Chondrocyte (in vitro differentiated cells): ENCODE measurements at regions not wholly inside any gene's neighbourhood (a gene's known extent, or its start where the extent isn't known, plus 50 kb on each side); places are given as distances from the start of the nearest gene placed in this dataset.

Experiments used
- DNase-seq: peaks from one replicate; pipeline ENCODE4 v3.0.0; 2021; ENCODE audit warnings: mixed read lengths, low spot score
- H3K27ac Mint-ChIP-seq: one replicate; pipeline ENCODE4 v1.8.0; 2021; ENCODE audit warnings: mild to moderate bottlenecking, moderate library complexity, mixed read lengths; ENCODE audit not compliant: unreplicated experiment
- H3K27me3 Mint-ChIP-seq: 2 replicates; pipeline ENCODE4 v1.8.0; 2021; ENCODE audit warnings: low read depth, mixed read lengths
- H3K36me3 Mint-ChIP-seq: 2 replicates; pipeline ENCODE4 v1.8.0; 2021; ENCODE audit warnings: low read depth, mixed read lengths
- H3K4me1 Mint-ChIP-seq: 2 replicates; pipeline ENCODE4 v1.8.0; 2021; ENCODE audit warnings: low read depth, mild to moderate bottlenecking, mixed read lengths
- H3K4me3 Mint-ChIP-seq: one replicate; pipeline ENCODE4 v1.8.0; 2021; ENCODE audit warnings: mild to moderate bottlenecking, moderate library complexity, mixed read lengths; ENCODE audit not compliant: unreplicated experiment
- H3K9me3 Mint-ChIP-seq: 2 replicates; pipeline ENCODE4 v1.8.0; 2021; ENCODE audit warnings: low read depth, mixed read lengths
- CTCF ChIP-seq: fragments of 200-600 bp; sonication (generic); IDR thresholded peaks from 2 replicates; pipeline ENCODE4 v1.5.0; 2021; ENCODE audit warnings: antibody characterized with exemption, mild to moderate bottlenecking, moderate library complexity

DNA sequence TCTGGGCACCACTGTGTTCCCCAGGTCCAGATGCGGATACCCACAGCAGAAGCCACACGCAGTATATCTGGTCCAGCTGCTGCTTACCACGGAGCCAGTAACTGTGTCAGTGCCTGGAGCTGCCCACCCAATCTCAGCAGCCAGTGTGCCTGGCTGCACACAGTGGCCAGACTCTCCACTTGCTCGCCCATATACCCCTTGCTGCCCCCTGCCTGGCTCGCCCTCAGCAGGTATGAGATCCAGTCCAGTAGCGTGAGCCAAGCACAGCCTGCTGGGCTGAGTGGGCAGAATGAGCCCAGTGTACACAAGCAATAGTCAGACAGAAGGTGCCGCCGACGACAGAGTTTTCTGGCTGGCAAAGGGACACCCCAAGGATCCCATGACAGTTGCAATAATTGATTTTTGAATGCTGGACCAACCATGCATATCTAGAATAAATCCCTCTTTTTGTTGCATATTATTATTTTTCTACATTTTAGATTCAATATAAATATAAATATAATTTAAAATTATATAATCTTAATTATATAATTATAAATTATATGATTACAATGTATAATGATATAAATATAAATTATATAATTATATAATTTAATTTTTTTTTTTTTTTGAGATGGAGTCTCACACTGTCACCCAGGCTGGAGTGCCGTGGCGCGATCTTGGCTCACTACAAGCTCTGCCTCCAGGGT lies 918.8 kb upstream of the MIR17HG start:
- Mint-ChIP-seq H3K4me1 (peaks cover 15% of the 10 kb centered on the region), H3K27me3 (no peaks in the 10 kb centered on the region), H3K4me3 (no peak overlapping the region), H3K36me3 (no peaks in the 10 kb centered on the region), H3K27ac (no peak overlapping the region), H3K9me3 (no peaks in the 10 kb centered on the region)
- no peak for DNase-seq
- no peak for TF ChIP-seq CTCF

GRCh38 chr13:90430127-90430526 lies 917.4 kb upstream of the MIR17HG start:
- Mint-ChIP-seq H3K4me3 (no peak overlapping the region), H3K27me3 (no peaks in the 10 kb centered on the region), H3K36me3 (no peaks in the 10 kb centered on the region), H3K27ac (no peak overlapping the region), H3K9me3 (no peaks in the 10 kb centered on the region), H3K4me1 (peaks cover 12% of the 10 kb centered on the region)
- no peak for TF ChIP-seq CTCF
- no peak for DNase-seq

DNA sequence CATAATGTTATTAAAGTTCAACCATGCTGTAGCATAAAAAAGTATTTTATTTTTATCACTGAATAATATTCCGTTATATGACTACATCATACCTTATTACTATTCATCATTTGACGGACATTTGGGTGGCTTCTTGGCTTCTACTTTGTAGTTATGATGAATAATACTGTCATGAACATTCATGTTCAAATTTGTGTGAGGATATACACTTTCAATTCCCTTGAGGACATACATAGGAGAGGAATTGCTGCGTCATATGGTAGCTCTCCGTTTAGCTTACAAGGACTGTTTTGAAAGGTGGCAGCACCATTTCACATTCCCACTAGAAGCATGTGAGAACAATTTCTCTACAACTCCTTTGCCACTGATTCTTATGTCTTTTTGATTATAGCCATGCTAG lies 910.8 kb upstream of the MIR17HG start:
- Mint-ChIP-seq H3K36me3 (no peaks in the 10 kb centered on the region), H3K4me3 (no peak overlapping the region), H3K9me3 (no peaks in the 10 kb centered on the region), H3K27me3 (no peaks in the 10 kb centered on the region), H3K27ac (no peak overlapping the region), H3K4me1 (no peaks in the 10 kb centered on the region)
- no peak for TF ChIP-seq CTCF
- no peak for DNase-seq

DNA sequence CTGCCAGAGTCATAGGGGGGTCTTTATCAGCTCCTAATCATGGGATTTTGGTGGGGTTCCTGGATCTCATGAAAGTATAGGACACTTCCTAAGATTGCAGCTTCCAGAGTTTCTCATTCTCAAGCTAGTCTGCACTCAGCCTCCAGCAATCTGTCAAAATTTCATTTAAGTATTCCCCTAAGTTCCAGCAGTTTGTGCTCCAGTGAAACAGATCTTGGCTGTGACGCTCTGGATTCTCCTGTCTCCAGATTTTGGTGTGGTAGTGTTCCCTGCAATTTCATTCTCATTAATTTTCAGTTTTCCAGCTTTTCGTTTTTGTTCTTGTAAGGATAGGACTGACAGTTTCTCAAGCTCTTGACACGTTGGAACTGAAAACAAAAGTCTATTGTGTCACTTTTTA lies 908.9 kb upstream of the MIR17HG start:
- H3K4me3 Mint-ChIP-seq: no peak overlapping the region

GRCh38 chr13:90443268-90443667 lies 904.2 kb upstream of the MIR17HG start:
- Mint-ChIP-seq H3K27ac (peak overlapping the region; percentile 78), H3K27me3 (no peaks in the 10 kb centered on the region), H3K36me3 (peaks cover 2% of the 10 kb centered on the region)

More for the DNA sequence above, 908.9 kb upstream of the MIR17HG start:
- DNase-seq: no peak
- no peaks in the 10 kb centered on the region for H3K27me3 Mint-ChIP-seq
- H3K9me3 Mint-ChIP-seq: peaks cover 3% of the 10 kb centered on the region
- TF ChIP-seq CTCF: no peak
- H3K27ac Mint-ChIP-seq: no peak overlapping the region
- no peaks in the 10 kb centered on the region for H3K36me3 Mint-ChIP-seq
- peaks cover 4% of the 10 kb centered on the region for H3K4me1 Mint-ChIP-seq

More at GRCh38 chr13:90443268-90443667, 904.2 kb upstream of the MIR17HG start:
- peaks cover 41% of the 10 kb centered on the region for H3K4me1 Mint-ChIP-seq
- no peak overlapping the region for H3K4me3 Mint-ChIP-seq
- no peak for TF ChIP-seq CTCF
- DNase-seq: no peak
- H3K9me3 Mint-ChIP-seq: peaks cover 10% of the 10 kb centered on the region
